A549 (cell line): ENCODE measurements at regions not wholly inside any gene's neighbourhood (a gene's known extent, or its start where the extent isn't known, plus 50 kb on each side); places are given as distances from the start of the nearest gene placed in this dataset.
"Not testable (repeated sequence)": the region's sequence is repeated elsewhere in the genome, so short reads cannot be mapped to it uniquely, and the experiment has no call there.

ENCODE experiments used
- ATAC-seq, 2 experiments: fragments of 200-7000 bp in 1 of 2; fragments of >200 bp in 1 of 2; cut with Nextera tagmentation in 1 of 2; cut with Tn5 transposase in 1 of 2; 3 replicates each; pipeline versions ENCODE4 v1.8.0 to v1.9.1; 2018 to 2020; ENCODE audit warnings: mild to moderate bottlenecking in 1 of 2, moderate library complexity in 1 of 2
- CTCF ChIA-PET: fragments of 300-600 bp; sonication (Branson Sonifier 250); formaldehyde crosslinking; extraction: SDS; loops from one replicate; lab custom pipeline; 2021; ENCODE audit warnings: antibody characterized with exemption, inconsistent platforms; lab: Yijun Ruan, JAX
- POLR2A ChIA-PET: fragments of 350-600 bp; formaldehyde crosslinking; extraction: SDS; loops from one replicate; lab custom pipeline; 2021; ENCODE audit warnings: antibody characterized with exemption, inconsistent platforms; lab: Yijun Ruan, JAX
- DNase-seq, 2 experiments: peaks; one replicate each; pipeline versions ENCODE4 v3.0.0 to v3.0.0-alpha.2; 2011 to 2016; ENCODE audit warnings: low read depth in 1 of 2, low spot score in 1 of 2
- FAIRE-seq: peaks from 2 replicates; lab custom pipeline; 2011; peaks lifted over from hg19 to GRCh38; lab: Jason Lieb, UNC
- H3K27ac ChIP-seq, 2 experiments: fragments of >200 bp; sonication (Bioruptor Twin); formaldehyde crosslinking; 3 replicates each; pipeline ENCODE4 v1.5.1; 2016 to 2017
- H3K4me1 ChIP-seq: fragments of >200 bp; sonication (Bioruptor Twin); formaldehyde crosslinking; 3 replicates; pipeline ENCODE4 v1.6.1; 2016
- H3K4me2 ChIP-seq: fragments of >200 bp; sonication (Bioruptor Twin); formaldehyde crosslinking; 3 replicates; pipeline ENCODE4 v1.6.1; 2016
- H3K4me3 ChIP-seq: fragments of >200 bp; sonication (Bioruptor Twin); formaldehyde crosslinking; 3 replicates; pipeline ENCODE4 v1.5.1; 2016
- H3K9me3 ChIP-seq: fragments of >200 bp; sonication (Bioruptor Twin); formaldehyde crosslinking; 3 replicates; pipeline ENCODE4 v1.6.1; 2016
- CBX8 ChIP-seq: fragments of 200-600 bp; sonication (generic); IDR thresholded peaks from 2 replicates; pipeline ENCODE4 v1.6.1; 2016
- E2F6 ChIP-seq: IDR thresholded peaks from 2 replicates; pipeline ENCODE4 v1.6.1; 2012; ENCODE audit warnings: low read depth, borderline replicate concordance
- EHF ChIP-seq: fragments of 250-450 bp; sonication (Bioruptor Pico); IDR thresholded peaks from 2 replicates; pipeline ENCODE4 v1.5.0; 2020; ENCODE audit warnings: mild to moderate bottlenecking
- FOSL2 ChIP-seq, 2 experiments: fragments of 450-650 bp in 1 of 2; fragments of >200 bp in 1 of 2; sonication (Bioruptor Twin) in 1 of 2; formaldehyde crosslinking; IDR thresholded peaks; 2 replicates each; pipeline versions ENCODE4 v1.5.0 to v1.6.1; 2016 to 2020; ENCODE audit warnings: mild to moderate bottlenecking in 1 of 2, moderate library complexity in 1 of 2
- FOXS1 ChIP-seq: fragments of 250-450 bp; sonication (Bioruptor Pico); IDR thresholded peaks from 2 replicates; pipeline ENCODE4 v1.5.0; 2020; ENCODE audit warnings: mild to moderate bottlenecking, moderate library complexity
- HEYL ChIP-seq: fragments of 250-450 bp; sonication (Bioruptor Pico); IDR thresholded peaks from 2 replicates; pipeline ENCODE4 v1.8.0; 2021; ENCODE audit warnings: mild to moderate bottlenecking, moderate library complexity
- HOXA7 ChIP-seq: fragments of 250-450 bp; sonication (Bioruptor Pico); IDR thresholded peaks from 2 replicates; pipeline ENCODE4 v1.5.0; 2020; ENCODE audit warnings: mild to moderate bottlenecking, moderate library complexity
- HOXB5 ChIP-seq: fragments of 250-450 bp; sonication (Bioruptor Pico); IDR thresholded peaks from 2 replicates; pipeline ENCODE4 v1.5.0; 2020; ENCODE audit warnings: mild to moderate bottlenecking, moderate library complexity
- MAFK ChIP-seq: fragments of 450-650 bp; IDR thresholded peaks from 2 replicates; pipeline ENCODE4 v1.6.1; 2014; ENCODE audit not compliant: partially characterized antibody
- MAZ ChIP-seq: fragments of 150-350 bp; IDR thresholded peaks from 2 replicates; pipeline ENCODE4 v1.6.1; 2014; ENCODE audit warnings: antibody characterized with exemption, low read depth, low read length, borderline replicate concordance
- POLR2AphosphoS2 ChIP-seq: conservative IDR thresholded peaks from 2 replicates; pipeline ENCODE4 v1.6.1; 2012; ENCODE audit warnings: low read length, improper control_type of control experiment, inconsistent platforms
- RAD21 ChIP-seq, 2 experiments: fragments of >200 bp in 1 of 2; sonication (Bioruptor Twin) in 1 of 2; formaldehyde crosslinking in 1 of 2; IDR thresholded peaks in 1 of 2; conservative IDR thresholded peaks in 1 of 2; 2 replicates in 1 of 2; 3 replicates in 1 of 2; pipeline ENCODE4 v1.6.1; 2012 to 2018; ENCODE audit warnings: inconsistent platforms in 1 of 2
- RCOR1 ChIP-seq: fragments of 150-350 bp; IDR thresholded peaks from 2 replicates; pipeline ENCODE4 v1.6.1; 2014; ENCODE audit warnings: antibody characterized with exemption, low read length, low read depth
- SREBF2 ChIP-seq: fragments of 450-650 bp; IDR thresholded peaks from 2 replicates; pipeline ENCODE4 v1.6.1; 2014; ENCODE audit warnings: mild to moderate bottlenecking, moderate library complexity
- ZSCAN20 ChIP-seq: fragments of 250-450 bp; sonication (Bioruptor Pico); IDR thresholded peaks from 2 replicates; pipeline ENCODE4 v1.8.0; 2022; ENCODE audit warnings: mild to moderate bottlenecking, moderate library complexity
- WGBS: methylation state at CpG from one replicate; pipeline ENCODE4 v1.1.6; 2017; ENCODE audit errors: missing lambda C conversion rate; 5-methylcytosine and 5-hydroxymethylcytosine counted together
- TF ChIP-seq, protein P1 (sequence below): IDR thresholded peaks from 2 replicates; pipeline ENCODE4 v1.6.1; 2012

DNA sequence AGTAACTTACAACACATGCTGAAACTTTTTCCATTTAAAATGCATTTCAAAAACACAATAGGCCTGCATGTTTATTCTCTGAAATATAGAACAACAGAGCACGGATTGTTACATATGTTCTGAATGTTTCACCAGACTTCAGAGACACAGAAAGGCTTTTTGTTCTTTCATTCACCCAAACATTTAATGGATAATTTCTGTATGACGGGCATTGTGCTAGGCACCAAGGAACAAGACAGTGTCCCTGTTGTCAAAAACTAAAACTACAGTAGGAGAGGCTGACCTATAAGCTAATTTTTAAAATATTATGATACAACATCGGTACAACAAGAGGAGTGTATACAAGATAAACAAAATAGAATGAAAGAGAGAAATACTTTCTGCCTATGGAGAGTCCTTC lies 81.9 kb upstream of the TEAD1 start:
- no peak for FAIRE-seq
- H3K27ac ChIP-seq = no peak overlapping the region
- H3K4me3 ChIP-seq = no peak overlapping the region
- POLR2A ChIA-PET = no interaction called here
- TF ChIP-seq HEYL (CRISPR knock-in tag) = no peak
- no peak for TF ChIP-seq FOSL2 (IDR thresholded peaks at IDR 0.05)
- no peak for TF ChIP-seq FOSL2 (CRISPR knock-in tag; IDR thresholded peaks at IDR 0.05)
- TF ChIP-seq HOXA7 (CRISPR knock-in tag) = no peak
- TF ChIP-seq, all 56 proteins: peak for 0
- CTCF ChIA-PET = interaction anchor here (0.6 to 2.6 kb wide), 3 partner anchors 10 to 296 kb away, joined by 3 to 8 read pairs (median 4); no protein-coding TSS in a partner anchor
- Histone ChIP-seq H3K4me1 (0 out of 3 replicates have a peak, but pooled peaks cover 2% of the 10 kb centered on the region), H3K4me2 (no peak overlapping the region), H3K9me3 (no peaks in the 10 kb centered on the region)
- no peak for DNase-seq
- ATAC-seq = no peak
- 78% methylated on average over 3 of the region's 3 CpGs for WGBS

- WGBS = 86% methylated on average over 2 of the region's 2 CpGs
- DNase-seq = not testable (repeated sequence)
- CTCF ChIA-PET = interaction anchor here (1.1 kb wide), 1 partner anchor 14 kb away, joined by 3 read pairs; no protein-coding TSS in a partner anchor
Observed at GRCh38 chr11:12595089-12595847, 79.0 kb upstream of the TEAD1 start.

DNA sequence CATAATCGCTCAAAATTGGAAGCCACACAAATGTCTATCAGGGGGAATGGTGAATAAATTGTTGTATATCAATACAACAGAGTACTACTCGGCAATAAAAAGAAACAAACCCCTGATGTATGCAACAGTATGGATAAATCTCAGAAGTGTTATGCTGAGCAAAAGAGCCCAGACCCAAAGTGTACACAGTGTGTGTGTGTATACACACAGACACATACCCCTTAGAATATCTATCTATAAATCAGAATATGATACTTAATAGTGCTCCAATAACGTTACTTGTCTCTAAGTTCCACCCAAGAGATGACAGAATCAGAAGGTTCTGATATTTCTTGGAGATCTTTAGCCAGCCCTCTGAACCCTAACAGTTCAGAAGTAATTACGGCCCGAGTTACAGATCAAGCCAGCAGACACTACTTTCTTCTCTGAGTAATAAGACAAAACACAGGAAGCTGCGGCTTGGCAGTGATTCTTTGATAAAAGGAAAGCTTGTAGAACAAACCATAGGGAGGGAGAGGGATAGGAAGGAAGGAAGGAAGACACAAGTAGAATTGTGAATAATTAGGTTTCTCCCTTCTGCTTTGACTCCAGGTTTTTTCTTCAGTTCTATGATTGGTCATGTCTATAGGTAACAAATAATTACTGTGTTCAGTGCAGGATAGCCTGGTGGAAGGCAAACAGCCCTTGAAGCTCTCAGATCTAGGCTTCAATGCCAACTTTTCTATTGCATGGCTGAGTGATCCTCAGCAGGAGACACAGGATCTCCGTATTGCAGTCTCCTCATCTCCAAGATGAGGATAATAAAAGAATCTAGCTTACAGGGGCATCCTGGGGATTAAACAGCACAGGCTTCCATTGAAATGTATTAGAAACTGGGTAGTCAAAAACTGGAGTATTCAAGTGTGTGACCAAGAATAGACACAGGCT lies 75.6 kb upstream of the TEAD1 start:
- no peak overlapping the region for H3K4me2 ChIP-seq
- FAIRE-seq (no peak), ATAC-seq (peak in 1 of 2 experiments; percentile 39; a peak in 1 of 6 replicates), DNase-seq (no peak)
- TF ChIP-seq POLR2AphosphoS2 (no peak), MAFK (no peak), HOXB5 (no peak), CBX8 (no peak), FOXS1 (no peak), ZSCAN20 (no peak), RAD21 (conservative IDR thresholded peaks at IDR 0.05 in 1 of 2, IDR thresholded peaks at IDR 0.05 in 1 of 2) (no peak), EHF (no peak), SREBF2 (no peak), RCOR1 (no peak), MAZ (no peak), E2F6 (no peak)
- TF ChIP-seq, protein P1, sequence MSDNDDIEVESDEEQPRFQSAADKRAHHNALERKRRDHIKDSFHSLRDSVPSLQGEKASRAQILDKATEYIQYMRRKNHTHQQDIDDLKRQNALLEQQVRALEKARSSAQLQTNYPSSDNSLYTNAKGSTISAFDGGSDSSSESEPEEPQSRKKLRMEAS = no peak
- ChIA-PET POLR2A (no interaction called here), CTCF (interaction anchor here (0.7 to 3.2 kb wide), 38 partner anchors 8 to 301 kb away, joined by 3 to 34 read pairs (median 5); no protein-coding TSS in a partner anchor)
- WGBS = 71% methylated on average over 7 of the region's 7 CpGs
- no peak overlapping the region for H3K4me3 ChIP-seq
- H3K9me3 ChIP-seq = no peaks in the 10 kb centered on the region
- H3K27ac ChIP-seq = peak overlapping the region in 1 of 2 experiments; percentile 63; a peak in 2 of 6 replicates
- H3K4me1 ChIP-seq = 0 out of 3 replicates have a peak, but pooled peaks cover 3% of the 10 kb centered on the region

More at GRCh38 chr11:12595089-12595847, 79.0 kb upstream of the TEAD1 start:
- H3K9me3 ChIP-seq, H3K4me1 ChIP-seq, FAIRE-seq, ATAC-seq, H3K27ac ChIP-seq, H3K4me3 ChIP-seq, H3K4me2 ChIP-seq, POLR2A ChIA-PET: not testable (repeated sequence)
